ENCODE measurements at regions not wholly inside any gene's neighbourhood (a gene's known extent, or its start where the extent isn't known, plus 50 kb on each side); places are given as distances from the start of the nearest gene placed in this dataset.

DNA sequence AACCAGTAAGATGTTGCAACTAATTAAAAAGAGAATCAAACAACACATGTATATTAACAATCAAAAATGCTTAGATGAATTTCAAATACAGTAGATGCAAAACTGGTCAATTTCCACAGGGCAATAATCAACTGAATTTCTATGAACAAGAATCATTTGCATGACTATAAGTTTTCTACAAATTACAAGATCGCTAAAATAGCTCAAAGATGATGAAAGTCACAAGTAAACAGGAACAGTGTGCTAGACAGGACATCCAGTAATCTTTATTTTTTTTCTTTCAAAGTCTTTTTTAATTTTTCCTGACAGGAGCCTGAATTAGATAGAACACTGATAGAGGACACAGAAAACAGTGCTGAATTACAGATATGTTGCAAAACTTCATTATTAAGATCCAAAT lies 608.2 kb upstream of the DAB2 start:
- no peak for DNase-seq

DNA sequence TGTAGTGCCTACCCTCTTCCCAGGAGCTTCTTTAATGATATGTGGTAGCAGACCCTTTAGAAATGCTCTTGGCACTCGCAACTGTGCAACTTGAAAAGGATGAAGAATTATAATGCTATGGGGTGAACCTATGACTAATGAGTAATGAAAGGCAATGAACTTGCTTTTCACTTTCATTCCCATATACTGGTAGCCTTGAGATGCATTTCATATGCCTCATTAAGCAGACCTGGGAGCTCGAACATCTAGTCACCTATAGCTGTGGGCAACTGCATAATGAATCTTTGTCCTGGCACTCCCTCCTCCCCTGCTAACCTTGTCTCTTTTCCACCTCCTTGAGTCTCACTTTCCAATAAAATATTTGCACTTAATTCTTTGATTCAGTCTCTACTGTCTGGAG lies 605.9 kb upstream of the DAB2 start:
- DNase-seq: no peak

DNA sequence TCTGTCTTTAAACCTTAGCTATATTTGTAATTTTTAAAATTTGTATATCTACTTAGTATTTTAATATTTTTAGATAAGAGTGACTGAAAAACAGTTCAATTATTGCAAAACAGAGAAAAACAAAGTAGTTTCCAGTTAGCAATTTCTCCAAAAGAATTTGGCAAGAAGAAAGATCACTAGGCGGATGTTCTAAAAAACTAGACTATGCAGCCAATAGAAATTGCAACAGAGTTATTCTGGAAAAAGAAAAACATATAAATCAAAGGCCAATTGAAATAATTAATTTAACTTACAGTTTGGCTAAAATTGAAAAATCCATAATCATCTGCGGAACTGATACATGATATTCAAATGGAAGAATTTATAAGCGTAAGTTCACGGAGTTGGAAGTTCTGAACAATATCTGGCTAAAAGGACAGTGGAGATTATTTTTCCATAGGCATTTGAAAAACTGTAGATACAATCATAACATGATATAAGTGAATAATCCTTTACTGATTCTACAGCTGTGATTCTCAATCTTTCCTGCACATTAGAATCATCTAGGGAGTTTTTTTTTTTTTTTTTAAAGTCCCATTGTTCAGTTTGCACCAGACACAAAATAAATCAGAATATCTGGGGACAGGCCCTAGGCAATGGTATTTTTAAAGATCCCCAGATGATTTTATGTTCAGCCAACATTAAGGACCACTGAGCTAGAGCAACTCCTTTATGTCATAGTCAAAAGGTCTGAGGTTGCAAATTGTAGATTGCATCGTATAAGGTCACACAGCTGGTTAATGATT lies 605.1 kb upstream of the DAB2 start:
- DNase-seq: no peak

GRCh38 chr5:40027400-40027799 lies 602.6 kb upstream of the DAB2 start:
- DNase-seq: no peak

GRCh38 chr5:40025586-40025985 lies 600.8 kb upstream of the DAB2 start:
- DNase-seq: no peak

DNA sequence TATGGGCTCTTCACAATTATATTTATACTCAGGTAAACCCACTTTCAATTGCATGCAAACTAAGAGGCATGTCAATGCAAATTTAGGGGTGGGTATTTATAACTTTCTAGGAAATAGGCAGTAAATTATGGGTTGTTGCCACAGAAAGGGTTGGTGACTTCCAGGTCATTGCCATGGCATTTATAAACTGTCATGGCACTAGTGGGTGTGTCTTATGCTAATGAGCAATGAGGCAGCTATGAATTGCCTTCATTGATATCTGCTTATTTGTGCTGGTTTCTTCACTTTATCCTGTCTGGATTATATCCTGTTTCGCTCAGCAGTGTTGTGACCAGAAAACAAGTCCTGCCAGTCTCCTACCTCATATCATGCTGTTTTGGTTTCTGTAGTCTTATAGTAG lies 597.3 kb upstream of the DAB2 start:
- no peak for DNase-seq

DNA sequence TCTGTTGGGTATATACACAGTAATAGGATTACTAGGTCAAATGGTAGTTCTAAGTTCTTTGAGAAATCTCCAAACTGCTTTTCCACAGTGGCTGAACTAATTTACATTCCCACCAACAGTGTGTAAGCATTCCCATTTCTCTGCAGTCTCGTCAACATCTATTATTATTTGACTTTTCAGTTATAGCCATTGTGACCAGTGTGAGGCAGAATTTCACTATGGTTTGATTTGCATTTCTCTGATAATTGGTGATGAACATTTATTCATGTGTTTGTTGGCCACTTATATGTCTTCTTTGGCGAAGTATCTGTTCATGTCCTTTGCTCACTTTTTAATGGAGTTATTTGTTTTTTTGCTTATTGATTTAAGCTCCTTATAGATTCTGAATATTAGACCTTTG lies 596.2 kb upstream of the DAB2 start:
- DNase-seq: no peak

- DNase-seq: no peak
Measured at GRCh38 chr5:40017918-40018317, 593.1 kb upstream of the DAB2 start.

- DNase-seq: no peak
Measured at GRCh38 chr5:40017135-40017534, 592.4 kb upstream of the DAB2 start.

- no peak for DNase-seq
Measured at GRCh38 chr5:40010436-40010835, 585.7 kb upstream of the DAB2 start.

- DNase-seq: no peak
Measured at GRCh38 chr5:40006260-40006659, 581.5 kb upstream of the DAB2 start.

DNA sequence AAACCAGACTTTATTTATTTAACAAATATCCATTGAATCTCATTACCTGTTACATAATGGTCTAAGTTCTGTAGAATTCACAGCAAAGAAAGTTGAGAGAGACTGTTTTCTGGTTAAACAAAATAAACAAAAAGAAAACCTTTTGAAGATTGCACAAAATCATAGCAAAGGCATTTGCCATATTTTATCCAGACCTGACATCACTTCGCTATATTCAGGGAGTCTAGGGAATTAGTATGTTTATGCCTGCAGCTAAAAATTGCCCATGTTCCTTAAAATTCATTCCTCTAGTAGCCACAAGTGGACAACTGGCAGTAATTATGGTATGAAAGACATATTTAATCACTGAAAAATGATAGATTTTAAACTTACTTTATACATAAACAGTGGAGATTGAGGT lies 577.0 kb upstream of the DAB2 start:
- DNase-seq: no peak

- no peak for DNase-seq
Measured at GRCh38 chr5:39998518-39998917, 573.7 kb upstream of the DAB2 start.

- no peak for DNase-seq
Measured at GRCh38 chr5:39995990-39996389, 571.2 kb upstream of the DAB2 start.

GRCh38 chr5:39992617-39993202 lies 567.9 kb upstream of the DAB2 start:
- no peak for DNase-seq

DNA sequence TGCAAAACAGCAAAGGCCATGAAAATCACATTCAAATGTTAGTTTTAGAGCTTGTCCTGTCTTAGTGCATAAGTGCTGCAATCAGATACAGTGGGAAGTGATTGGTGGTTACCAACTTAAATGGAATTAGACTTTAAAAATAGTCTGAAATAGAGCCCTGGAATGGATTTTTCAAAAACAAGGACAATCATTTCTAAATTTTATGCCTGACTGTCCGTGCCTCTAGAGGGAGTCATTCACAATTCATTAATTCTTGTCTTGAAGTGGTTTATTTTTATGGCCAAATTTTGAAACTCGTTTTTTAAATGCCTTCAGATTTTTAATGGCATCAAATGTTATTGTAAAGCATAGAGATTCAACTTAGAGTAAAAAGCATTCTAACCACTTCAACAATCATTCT lies 561.8 kb upstream of the DAB2 start:
- DNase-seq: no peak

DNA sequence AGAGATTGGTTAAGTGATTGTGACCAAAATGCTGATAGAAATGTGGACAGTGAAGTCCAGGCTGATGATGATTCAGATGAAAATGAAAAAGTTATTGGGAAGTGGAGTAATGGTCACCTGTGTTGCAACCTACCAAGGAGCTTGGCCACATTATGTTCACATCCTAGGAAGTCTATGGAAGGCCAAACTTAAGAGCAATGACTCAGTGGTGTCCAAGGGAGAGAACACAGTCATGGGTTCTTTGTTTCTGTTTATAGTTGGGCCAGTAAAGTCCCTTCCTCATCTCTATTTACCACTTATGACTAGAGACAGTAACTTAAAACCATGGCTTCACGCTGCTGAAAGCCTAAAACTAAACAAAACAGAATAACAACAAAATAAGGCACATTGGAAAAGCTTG lies 555.3 kb upstream of the DAB2 start:
- no peak for DNase-seq

DNA sequence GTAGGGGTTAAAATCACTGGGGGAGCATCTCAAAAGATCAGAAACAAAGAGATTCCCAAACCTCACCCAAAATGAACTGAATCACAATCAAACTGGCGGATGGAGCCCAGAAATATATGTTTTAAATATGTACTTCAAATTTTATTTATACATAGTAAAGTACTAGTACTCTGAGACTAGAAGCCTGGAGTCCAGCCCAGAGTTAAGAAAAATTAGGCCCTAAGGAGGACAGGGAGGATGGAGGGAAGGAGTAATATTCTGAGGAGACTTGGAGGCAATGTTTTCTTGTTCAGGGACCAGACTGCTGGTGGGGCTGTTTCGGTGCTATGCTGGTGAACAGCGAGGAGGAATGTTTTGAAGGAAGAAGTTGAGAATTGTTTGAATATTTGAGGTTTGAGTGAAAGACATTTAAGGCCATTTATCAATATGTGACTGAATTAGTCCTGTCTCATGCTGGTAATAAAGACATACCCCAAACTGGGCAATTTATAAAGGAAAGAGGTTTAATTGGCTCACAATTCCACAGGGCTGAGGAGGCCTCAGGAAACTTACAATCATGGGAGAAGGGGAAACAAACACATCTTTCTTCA lies 552.4 kb upstream of the DAB2 start:
- DNase-seq: no peak

GRCh38 chr5:39970117-39970798 lies 545.5 kb upstream of the DAB2 start:
- DNase-seq: no peak

- no peak for DNase-seq
Measured at GRCh38 chr5:39968381-39968780, 543.6 kb upstream of the DAB2 start.

DNA sequence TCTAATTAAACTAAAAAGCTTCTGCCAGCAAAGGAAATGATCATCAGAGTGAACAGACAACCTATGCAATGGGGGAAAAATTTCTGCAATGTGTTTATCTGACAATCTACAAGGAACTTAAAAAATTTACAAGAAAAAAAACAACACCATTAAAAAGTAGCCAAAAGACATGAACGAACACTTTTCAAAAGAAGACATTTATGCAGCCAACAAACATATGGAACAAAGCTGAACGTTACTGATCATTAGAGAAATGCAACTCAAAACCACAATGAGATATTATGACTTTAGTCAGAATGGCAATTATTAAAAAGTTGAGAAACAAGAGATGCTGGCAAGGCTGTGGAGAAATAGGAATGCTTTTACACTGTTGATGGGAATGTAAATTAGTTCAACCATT lies 530.4 kb upstream of the DAB2 start:
- DNase-seq: no peak

GRCh38 chr5:39951070-39951469 lies 526.3 kb upstream of the DAB2 start:
- no peak for DNase-seq

DNA sequence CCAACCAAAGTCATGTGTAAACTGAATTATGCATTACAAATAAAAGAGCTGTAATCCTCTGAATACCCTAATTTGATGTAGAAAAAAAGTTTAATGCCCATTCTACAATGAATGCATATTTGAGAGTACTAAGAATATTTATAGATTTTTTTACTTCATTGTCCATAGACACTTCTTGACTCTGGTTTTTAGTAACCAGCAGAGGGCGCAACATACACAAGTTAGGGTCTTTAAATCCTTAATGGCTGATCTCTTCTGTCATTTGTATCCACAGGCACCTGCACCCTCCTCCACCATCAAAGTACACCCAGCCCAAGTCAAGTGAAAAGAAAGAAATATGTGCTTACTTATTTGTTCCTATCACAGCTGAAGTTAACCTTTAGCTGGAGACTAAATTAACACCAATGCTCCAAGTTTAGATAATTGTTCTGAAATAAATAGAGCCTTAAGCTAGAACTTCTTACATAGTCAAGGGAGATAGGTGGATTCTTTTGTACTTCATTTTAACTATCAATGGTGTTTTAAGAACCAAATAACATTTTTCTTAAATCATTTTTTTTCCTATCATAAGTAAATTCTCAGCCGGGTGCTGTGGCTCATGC lies 524.2 kb upstream of the DAB2 start:
- DNase-seq: peak; percentile 70

DNA sequence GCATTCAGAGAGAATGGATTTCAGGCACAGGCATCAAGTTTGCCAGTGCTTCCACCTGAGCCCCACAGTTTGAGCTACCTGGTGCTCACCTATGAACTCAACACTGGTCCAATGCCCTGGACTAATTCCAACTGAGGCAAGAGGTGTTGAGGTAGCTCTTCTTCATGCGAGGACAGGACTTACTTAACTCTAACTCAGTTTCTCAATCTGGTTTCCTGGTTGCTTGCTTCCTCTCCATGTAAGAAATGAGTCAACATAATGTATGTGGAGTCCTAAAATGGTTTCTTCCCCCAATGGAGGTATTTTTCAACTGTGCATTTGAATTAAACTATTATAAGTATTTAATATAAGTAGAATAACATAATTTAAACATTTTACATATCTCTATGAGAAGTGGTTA lies 523.6 kb upstream of the DAB2 start:
- no peak for DNase-seq

Data from CD4-positive, alpha-beta T cell treated with Interleukin-17A for 4 hours (primary cell).